PC-9 (cell line): ENCODE measurements at regions not wholly inside any gene's neighbourhood (a gene's known extent, or its start where the extent isn't known, plus 50 kb on each side); places are given as distances from the start of the nearest gene placed in this dataset.

Experiments used
- EZH2 ChIP-seq: fragments of 200-600 bp; sonication (generic); IDR thresholded peaks from 2 replicates; pipeline ENCODE4 v1.8.0; 2017; ENCODE audit warnings: antibody characterized with exemption, low read depth
- TF ChIP-seq, protein P1 (sequence below): fragments of 200-600 bp; sonication (generic); conservative IDR thresholded peaks from 2 replicates; pipeline ENCODE4 v1.6.1; 2017; ENCODE audit warnings: mixed run types, antibody characterized with exemption, mild to moderate bottlenecking, moderate library complexity

- TF ChIP-seq, protein P1, sequence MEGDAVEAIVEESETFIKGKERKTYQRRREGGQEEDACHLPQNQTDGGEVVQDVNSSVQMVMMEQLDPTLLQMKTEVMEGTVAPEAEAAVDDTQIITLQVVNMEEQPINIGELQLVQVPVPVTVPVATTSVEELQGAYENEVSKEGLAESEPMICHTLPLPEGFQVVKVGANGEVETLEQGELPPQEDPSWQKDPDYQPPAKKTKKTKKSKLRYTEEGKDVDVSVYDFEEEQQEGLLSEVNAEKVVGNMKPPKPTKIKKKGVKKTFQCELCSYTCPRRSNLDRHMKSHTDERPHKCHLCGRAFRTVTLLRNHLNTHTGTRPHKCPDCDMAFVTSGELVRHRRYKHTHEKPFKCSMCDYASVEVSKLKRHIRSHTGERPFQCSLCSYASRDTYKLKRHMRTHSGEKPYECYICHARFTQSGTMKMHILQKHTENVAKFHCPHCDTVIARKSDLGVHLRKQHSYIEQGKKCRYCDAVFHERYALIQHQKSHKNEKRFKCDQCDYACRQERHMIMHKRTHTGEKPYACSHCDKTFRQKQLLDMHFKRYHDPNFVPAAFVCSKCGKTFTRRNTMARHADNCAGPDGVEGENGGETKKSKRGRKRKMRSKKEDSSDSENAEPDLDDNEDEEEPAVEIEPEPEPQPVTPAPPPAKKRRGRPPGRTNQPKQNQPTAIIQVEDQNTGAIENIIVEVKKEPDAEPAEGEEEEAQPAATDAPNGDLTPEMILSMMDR: no peak
- TF ChIP-seq EZH2: no peak
These were observed 211.6 kb downstream of the NEBL start for GRCh38 chr10:20685462-20685861.
